Astrocyte of the spinal cord (primary cell): ENCODE measurements at regions not wholly inside any gene's neighbourhood (a gene's known extent, or its start where the extent isn't known, plus 50 kb on each side); places are given as distances from the start of the nearest gene placed in this dataset.
A peak's percentile ranks its signal among the peaks of the same experiment; 100 is the strongest.

Experiments
- DNase-seq: peaks from one replicate; pipeline ENCODE4 v3.0.0; 2011; ENCODE audit warnings: low read depth, low spot score
- H3K4me3 ChIP-seq: 2 replicates; pipeline ENCODE4 v1.5.1; 2011; ENCODE audit warnings: low read depth, mild to moderate bottlenecking, low read length, moderate library complexity
- CTCF ChIP-seq: IDR thresholded peaks from 2 replicates; pipeline ENCODE4 v1.5.1; 2012; ENCODE audit warnings: low read depth, mild to moderate bottlenecking, low read length, inconsistent platforms
- in situ Hi-C: cut with HindIII; loops from 2 replicates; pipeline ENCODE4 v1.10.0; 2017; ENCODE audit warnings: low sequenced_read_pairs

- no peak for DNase-seq
- H3K4me3 ChIP-seq = no peak overlapping the region
- in situ Hi-C loops = no loop called here
- no peak for TF ChIP-seq CTCF
Observed at GRCh38 chr7:47647181-47647917, 65.4 kb upstream of the TNS3 start.

- TF ChIP-seq CTCF = no peak
- no peak overlapping the region for H3K4me3 ChIP-seq
- in situ Hi-C loops = no loop called here
- DNase-seq = no peak
Observed at GRCh38 chr7:47643716-47644400, 61.9 kb upstream of the TNS3 start.

- in situ Hi-C loops = no loop called here
- TF ChIP-seq CTCF = no peak
- no peak for DNase-seq
- H3K4me3 ChIP-seq = no peak overlapping the region
Observed at GRCh38 chr7:47640265-47640664, 58.4 kb upstream of the TNS3 start.

- DNase-seq = no peak
- no peak overlapping the region for H3K4me3 ChIP-seq
- no peak for TF ChIP-seq CTCF
- in situ Hi-C loops = no loop called here
Observed at GRCh38 chr7:47639495-47640110, 57.7 kb upstream of the TNS3 start.

- no peak for TF ChIP-seq CTCF
- peak; percentile 76 for DNase-seq
- no peak overlapping the region for H3K4me3 ChIP-seq
- in situ Hi-C loops = no loop called here
Observed at GRCh38 chr7:47638679-47639315, 56.9 kb upstream of the TNS3 start.

GRCh38 chr7:47636433-47637175, 54.7 kb upstream of the TNS3 start:
- no peak for DNase-seq
- H3K4me3 ChIP-seq = no peak overlapping the region
- in situ Hi-C loops = no loop called here
- no peak for TF ChIP-seq CTCF
